AML-193 (cell line): ENCODE measurements at regions not wholly inside any gene's neighbourhood (a gene's known extent, or its start where the extent isn't known, plus 50 kb on each side); places are given as distances from the start of the nearest gene placed in this dataset.
"Not testable (repeated sequence)": the region's sequence is repeated elsewhere in the genome, so short reads cannot be mapped to it uniquely, and the experiment has no call there.

Source experiments
- DNase-seq, 2 experiments: peaks; one replicate each; lab custom pipeline; 2025; lab: John Stamatoyannopoulos, UW

DNA sequence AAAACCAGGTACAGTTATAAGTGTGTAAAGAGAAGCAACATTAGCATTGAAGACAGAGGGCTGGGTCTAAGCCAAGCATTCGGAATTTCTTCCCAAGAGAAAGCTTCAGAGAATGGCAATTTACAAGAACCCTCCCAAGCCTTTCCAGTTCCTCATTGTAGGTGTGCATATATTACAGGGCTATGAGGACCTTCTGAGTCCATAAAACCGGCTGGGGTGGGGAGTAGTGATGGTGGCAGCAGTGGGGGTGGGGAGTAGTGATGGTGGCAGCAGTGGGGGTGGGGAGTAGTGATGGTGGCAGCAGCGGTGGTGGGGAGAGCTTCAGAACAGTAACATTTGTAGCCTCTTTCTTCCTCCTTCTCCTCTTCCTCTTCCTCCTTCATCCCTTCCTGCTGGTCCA, 368.7 kb upstream of the UMPS start:
- DNase-seq: no peak

DNA sequence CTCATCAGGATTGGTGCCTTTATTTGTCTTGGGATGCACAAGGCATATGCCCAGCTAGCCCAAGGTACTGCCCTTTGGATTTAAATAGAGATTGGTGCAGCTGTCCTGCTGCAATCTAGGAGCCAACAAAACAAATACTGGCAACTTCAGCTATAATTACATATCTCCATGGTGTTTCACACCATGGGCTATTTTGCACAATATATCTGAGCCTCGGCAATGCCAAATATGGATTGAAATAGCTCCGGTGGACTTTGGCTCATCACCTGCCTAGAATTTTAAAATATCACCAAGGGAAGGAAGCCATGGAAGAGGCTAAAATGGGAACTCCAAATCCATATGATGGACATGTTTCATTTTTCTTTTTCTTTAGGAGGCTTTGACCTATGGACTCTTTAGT, 367.8 kb upstream of the UMPS start:
- no peak for DNase-seq

DNA sequence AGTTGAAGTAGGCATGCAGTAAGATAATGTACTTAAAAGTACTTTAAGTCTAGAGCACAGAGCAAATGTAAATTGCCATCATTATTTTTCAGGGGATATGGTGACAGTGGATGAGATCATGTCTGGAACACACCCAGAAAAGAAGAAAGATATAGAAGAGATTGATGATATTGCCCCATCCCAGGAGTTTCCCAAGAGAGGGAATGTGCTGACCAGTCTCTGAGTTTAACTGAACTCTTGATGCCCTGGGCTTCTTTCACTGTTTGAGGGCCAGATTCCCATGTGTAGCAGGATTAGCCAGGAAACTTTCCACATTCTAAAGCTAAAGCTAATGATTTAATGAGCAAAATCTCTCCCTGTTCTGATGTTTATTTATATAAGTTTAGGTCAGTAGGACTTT, 366.8 kb upstream of the UMPS start:
- DNase-seq: no peak

DNA sequence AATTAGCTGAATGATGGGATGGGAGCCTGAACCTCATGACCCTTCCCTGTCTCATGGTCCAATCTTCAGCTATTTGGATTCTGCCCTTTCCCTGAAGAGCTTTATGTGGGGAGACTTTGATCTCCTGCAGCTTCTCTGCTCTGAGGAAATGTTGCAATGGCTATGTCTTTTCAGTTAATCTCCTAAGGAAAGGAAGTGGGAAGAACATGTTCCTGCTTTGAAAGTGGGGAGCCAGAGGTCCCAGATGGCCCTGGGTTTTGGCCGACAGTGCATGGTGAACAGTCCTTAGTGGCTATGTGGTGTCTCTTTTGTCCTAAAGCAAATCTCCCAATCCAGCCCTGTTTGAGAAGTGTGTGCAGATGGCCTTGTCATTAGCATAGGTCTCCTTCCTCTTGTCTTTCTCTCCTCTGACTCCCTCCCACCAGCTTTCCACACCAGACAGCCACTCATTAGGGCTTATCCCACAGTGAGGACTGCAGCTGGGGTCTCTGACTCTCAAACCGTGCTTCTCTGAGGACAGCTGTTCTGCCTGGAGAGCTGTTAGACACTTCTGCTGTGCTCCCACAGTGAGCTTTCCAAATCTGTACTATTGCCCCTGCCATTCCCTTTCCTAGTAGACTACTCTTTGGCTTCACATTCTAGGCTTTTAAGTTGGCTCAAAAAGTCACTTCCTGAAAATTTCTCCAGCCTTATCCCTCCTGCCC, 365.8 kb upstream of the UMPS start:
- DNase-seq: no peak

DNA sequence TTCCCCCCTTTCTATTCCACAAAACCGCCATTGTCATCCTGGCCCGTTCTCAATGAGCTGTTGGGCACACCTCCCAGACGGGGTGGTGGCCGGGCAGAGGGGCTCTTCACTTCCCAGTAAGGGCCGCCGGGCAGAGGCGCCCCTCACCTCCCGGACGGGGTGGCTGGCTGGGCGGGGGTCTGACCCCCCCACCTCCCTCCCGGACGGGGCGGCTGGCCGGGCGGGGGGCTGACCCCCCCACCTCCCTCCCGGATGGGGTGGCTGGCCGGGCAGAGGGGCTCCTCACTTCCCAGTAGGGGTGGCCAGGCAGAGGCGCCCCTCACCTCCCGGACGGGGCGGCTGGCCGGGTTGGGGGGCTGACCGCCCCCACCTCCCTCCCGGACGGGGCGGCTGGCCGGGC, 363.6 kb upstream of the UMPS start:
- not testable (repeated sequence) for DNase-seq

DNA sequence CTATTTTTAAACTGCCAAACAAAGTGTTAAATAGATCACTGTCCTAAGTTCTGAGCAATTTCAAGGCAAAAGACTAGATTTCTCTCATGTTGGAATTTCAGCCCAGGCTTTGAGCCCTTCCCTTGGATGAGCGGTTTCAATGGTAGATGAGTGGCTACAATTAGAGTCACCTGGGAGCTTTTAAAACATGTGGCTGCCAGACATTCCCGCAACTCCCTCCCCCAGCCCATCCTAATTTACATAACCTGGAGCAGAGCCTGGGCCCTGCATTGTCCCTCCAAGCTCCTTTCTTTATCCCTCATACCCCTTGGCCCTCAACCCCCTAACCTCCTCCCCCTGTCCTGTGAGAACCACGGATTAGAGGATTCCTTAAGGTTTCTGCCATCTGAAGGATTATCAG, 357.5 kb upstream of the UMPS start:
- DNase-seq: no peak

DNA sequence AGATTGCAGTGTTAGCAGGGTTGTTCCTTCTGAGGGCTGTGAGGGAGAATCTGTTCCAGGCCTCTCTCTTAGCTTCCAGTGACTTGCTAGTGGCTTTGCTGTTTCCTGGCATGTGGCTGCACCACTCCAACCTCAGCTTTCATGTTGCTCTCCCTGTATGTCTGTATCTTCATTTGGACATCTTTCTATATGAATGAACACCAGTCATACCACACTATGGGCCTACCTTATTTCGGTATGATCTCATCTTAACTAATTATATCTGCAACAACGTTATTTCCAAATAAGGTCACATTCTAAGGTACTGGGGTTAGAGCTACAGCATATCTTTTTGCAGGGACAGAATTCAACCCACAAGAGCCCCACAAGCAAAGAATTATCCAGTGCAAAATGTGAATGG, 356.7 kb upstream of the UMPS start:
- no peak for DNase-seq

DNA sequence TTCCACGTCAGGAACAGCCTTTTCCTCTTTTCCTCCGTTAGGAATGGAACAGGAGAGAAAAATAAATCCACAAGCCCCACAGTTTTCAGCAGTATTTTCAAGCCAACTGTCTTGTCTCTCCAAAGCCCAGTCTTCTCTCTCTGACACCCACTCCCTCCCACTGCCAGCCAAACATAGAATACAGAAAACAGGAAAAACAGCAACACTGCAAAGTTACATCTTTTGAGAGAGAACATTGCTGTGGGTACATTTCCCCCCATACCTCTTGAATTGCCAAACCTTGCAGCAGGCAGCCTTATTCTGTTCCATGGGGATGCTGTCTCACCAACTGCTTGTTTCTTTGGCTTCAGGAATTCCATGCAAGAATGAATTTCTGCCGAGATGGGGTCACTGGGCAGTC, 355.7 kb upstream of the UMPS start:
- no peak for DNase-seq

DNA sequence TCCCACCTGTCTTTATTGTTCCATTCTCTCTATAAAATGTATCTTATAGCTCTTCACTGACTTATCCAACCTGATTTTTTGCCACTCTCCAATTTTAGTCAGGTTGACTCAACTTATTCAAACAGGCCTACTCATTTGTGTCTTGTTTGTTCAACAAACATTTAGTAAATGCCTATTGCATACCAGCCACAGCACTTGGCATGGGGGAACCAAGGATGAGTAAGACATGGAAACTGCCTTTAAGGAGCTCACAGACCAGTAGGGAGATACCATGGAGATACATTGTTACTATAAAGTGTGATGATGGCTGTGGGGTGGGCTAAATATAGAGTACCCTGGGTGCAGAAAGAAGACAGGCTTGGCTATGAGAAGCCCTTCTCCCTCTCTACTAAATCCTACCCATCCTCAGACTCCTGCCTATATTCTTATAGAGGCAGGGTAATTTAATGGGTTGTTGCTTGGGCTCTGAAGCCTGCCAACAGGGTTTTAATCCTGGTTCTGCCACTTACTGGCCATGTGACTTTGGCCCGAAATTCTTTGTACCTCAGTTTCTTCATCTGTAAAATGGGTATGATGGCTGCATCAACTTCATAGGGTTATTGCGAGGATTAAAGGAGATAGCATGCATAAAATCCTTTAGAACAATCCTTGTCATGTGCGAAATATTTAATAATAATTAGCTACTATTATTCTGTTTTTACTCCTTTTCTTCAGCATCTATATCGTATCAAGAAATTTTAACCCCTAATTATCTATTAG, 348.5 kb upstream of the UMPS start:
- no peak for DNase-seq

DNA sequence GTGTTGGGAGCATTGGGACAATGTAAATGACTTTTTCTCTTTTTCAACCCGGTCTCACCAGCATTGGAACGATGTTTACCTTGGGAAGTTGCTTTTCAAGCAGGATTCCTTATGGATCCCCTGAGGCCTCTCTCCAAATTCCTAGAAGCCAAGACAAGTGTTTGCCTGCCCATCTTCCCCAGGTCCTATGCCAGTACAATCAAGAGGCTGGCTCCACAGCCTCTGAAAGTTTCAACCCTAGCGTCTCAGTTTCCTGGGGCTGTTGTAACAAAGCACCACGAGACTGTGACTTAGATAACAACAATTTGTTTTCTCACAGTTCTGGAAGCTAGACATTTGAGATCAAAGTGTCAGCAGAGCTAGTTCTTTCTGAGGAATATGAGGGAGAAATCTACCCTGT, 347.2 kb upstream of the UMPS start:
- DNase-seq: no peak

DNA sequence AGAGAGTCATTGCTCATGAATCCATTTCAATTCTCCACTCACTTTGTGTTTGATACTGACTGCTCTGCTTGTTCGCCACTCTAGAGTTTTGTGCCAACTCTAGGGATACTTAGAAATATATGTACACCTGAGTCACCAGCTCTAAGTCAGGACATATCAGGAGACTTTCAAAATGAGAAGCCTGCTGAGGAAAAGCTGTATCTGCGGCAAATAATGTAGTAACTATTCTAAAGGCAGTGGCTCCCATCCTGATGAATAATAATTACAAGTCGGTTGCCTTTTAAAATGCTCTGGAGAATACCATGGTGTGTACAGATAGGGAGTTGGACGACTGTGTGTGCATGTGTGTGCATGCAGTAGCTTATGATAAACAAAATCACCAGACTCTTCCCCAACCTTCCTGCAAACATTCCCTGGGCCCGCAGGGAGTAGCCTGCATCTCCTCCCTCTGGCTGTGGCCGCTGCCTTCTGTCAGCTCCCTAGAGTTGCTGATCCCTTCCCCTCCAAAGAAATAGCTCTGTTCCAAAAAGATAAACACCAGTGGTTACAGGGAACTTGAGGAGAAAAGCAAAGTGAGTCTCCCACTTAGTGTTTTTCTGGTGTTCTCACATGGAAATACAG, 346.3 kb upstream of the UMPS start:
- DNase-seq: no peak

DNA sequence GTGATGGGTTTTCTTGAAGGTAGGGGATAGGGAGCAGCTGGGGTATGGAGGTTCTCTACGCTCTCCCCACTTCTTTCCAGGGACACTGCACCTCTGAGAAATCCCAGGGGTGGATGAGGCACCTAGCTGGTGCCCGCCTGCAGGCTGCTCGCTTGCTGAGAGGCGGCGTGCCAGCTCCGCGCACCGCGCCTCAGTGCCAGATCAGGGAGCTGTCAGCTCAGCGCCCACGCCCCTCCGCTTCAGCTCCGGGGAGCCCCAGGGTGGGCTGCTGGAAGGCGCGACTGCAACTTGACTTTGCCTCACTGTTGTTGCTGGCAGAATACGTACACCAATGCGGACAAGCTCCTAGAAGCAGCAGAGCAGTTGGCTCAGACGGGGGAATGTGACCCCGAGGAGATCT, 345.7 kb upstream of the UMPS start:
- no peak for DNase-seq

DNA sequence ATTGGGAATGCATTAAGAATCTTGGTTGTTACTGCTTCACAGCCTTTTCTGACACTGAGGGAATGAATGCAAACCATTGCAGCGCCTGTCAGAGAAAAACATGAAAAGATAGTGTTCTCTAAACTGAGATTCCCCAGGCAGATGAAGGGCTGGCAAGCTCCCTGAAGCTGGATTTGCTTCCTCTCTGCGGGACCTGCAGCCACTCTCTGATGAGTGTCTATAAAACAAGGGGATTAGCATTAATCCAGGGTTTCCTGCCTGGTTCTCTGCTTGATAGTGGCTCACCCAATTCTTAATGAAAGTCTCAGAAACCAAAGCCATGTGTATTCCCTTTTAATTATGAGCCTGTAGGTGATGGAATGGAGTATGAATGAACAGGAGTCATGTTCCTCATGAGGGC, 344.3 kb upstream of the UMPS start:
- no peak for DNase-seq

DNA sequence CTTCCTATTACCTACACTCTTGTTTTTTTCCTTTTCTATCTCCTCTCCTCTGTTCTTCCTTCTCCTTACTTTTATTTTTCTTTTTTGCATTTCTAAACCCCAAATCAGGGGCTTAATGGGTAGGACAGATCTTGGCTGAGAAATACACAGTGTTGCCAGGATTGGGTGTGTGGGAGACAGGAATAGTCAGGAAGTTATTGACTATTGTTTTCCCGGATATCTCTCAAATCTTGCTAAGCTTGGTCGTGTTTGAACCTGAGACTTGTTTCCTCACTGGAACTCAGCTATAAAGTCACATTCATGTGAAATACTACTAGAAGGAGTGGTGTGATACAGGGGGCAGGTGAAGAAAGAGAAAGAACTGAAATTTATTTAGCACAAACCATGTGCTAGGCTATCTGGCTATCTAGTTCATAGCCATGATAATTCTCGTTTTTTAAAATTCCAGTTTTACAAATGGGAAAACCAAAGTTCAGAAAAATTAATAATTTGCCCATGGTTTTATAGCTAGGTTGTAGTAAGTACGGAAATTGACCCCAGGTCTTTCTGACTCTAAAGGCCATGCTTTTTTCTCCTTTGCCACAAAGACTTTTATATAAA, 343.2 kb upstream of the UMPS start:
- no peak for DNase-seq

DNA sequence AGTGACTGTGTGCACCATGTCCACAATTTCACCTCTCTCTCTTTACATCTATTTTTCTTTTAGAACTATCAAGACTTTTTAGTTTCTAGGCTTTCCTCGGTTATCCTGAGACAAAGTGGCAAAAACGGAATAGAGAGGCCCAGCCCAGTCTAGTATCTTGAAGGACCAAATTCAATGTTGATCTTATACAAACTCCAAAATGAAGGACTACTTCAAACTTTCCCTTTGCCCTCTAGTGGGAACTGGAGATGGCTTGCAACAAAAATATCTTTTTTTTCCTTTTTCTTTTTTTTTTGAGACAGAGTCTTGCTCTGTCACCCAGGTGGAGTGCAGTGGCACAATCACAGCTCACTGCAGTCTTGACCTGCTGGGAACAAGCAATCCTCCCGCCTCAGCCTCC, 338.5 kb upstream of the UMPS start:
- DNase-seq: no peak

DNA sequence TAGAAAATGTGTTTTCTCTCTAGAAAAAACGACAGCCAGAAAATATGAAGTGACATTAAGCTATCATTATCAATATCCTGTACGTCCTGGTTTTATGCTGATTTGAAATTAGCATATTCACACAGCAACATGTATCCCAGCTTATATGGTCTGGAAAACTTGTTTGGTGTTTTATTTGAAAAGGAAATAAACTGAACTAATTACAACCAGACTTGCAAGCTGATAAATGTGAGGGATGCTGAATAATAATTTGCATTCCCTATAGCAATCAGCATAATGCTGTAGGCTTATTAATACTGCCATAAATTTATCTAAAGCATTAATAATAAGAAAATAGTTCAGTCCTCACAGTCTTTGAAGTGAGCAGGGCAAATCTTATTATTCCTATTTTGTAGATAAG, 336.9 kb upstream of the UMPS start:
- DNase-seq: no peak

DNA sequence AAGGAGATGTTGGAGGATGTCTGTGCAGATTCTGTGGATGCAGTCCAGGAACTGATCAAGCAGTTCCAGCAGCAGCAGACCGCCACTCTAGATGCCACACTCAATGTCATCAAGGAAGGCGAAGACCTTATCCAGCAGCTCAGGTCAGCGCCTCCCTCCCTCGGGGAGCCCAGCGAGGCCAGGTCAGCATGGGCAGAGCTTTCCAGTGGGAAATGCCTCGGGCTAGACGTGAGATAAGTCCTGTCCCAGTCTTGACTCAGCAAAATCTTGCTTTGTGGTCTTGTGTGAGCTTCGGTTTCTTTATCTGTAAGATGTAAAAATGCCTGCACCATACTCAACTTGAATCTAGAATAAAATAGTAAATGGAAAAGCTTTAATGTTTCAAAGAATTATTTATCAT, 335.1 kb upstream of the UMPS start:
- DNase-seq: no peak

DNA sequence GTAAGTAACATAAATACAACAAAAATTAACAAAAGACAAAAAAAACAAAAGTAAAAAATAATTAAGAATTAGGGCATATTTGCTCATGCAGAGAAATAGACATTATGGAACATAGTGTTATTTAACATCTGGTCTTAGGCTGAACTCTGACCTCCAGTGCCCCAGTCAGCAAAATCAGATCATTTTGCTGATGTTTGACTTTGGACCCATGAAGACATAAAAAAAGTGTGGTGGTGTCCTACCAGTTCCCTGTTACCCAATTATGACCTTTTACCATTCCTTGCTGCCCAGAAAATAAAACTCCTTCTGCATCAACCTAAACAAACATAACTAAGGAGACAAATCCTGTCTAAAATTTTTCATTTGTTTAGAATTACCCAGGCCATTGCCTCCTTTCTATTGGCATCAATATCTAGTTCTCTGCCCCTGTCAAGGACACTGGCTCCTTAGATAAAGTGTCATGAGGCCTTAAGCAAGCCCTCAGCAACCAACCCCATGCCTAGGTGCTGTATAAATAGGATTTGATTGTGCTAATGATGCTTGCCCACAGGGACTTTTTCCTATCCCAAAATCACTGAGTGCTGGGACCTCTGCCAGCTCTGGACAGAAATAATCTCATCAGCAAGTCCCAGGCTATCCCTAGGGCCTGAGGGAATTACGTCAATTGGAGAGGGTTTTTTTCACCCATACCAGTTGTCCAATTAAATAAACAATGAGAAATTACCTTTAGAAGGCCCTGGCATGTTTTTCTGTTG, 334.5 kb upstream of the UMPS start:
- no peak for DNase-seq

DNA sequence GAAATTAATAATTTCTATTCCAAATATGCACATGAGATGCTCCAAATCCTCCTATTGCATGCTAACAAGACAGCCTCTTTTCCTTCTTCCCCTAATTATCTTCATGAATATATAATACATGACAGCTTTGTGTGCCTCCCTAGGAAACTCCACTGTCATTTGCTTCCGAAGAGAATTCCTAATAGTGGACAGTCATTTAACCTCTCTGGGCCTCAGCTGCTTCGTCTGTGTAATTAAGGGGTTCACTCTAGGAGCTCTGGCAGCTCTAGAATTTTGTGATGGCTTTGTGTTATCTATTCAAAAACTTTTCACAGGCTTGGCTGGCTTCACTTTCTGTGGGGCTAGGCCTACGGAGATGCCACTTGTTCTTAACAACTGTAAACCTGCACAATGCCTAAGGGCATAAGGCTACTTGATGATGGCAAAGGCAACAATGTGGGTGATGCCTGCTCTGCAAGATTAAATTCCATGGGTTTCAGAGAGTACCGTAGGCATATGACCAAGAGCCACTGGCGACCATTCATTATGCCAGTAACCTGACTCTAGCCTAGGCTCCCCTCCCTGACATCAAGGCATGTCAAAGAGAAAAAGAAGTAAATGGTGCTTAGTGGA, 333.8 kb upstream of the UMPS start:
- DNase-seq: no peak

DNA sequence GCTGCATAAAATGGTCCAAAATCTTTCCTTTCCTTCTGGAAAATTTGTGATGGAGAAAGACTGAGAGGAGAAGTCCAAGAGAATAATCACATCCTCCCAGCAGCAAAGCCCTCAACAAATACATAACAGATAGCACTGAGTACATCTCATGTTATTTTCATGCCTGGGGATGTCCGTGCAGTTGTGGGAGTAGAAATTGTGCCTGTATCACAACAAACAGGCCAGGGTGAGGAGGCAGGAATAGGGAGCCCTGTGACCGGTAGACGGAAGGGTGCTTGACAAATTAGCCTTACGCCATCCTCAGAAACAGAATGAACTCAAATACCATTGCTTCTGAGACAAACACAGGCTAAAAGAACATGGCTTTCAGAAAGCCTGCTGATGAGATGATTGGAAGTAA, 333.2 kb upstream of the UMPS start:
- DNase-seq: no peak

DNA sequence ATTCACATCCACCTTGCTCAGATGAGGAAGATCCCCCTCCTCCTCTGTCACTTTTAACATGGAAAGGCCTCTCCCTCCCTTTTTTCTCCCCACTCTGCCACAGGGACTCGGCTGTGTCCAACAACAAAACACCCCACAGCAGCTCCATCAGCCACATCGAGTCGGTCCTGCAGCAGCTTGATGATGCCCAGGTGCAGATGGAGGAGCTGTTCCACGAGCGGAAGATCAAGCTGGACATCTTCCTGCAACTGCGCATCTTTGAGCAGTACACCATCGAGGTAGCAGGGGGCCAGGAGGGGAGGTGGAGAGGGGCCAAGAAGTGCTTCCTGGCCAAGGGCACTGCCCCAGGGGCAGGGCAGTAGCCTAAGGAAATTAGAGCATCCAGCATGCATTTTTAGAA, 331.7 kb upstream of the UMPS start:
- no peak for DNase-seq

DNA sequence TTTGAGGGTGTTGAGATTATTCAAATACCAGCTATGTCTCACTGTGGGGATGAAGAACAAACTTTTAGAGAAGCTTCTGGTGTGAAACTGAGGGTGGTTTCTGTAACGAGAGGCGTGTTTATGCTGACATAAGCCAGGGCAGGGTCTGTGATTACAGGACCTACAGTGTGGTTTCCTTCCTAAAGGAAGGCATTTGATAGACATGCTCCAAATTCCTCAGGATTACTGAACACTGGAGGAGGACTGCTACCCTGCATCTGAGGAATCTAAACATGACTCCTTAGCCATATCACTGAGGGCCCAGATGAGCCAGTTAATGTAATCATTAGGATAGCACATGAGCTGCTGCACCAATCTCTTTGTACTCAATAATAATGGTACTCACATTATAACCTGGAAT, 328.4 kb upstream of the UMPS start:
- no peak for DNase-seq
